ENCODE measurements at regions not wholly inside any gene's neighbourhood (a gene's known extent, or its start where the extent isn't known, plus 50 kb on each side); places are given as distances from the start of the nearest gene placed in this dataset.

- no peak for TF ChIP-seq CTCF (conservative IDR thresholded peaks at IDR 0.05; ENCODE audit: low read length)
- no peak for TF ChIP-seq EZH2phosphoT487 (IDR thresholded peaks at IDR 0.05; ENCODE audit: borderline replicate concordance)
These were observed 53.8 kb upstream of the SMAD3 start for GRCh38 chr15:67011617-67012005.
